ENCODE measurements at regions not wholly inside any gene's neighbourhood (a gene's known extent, or its start where the extent isn't known, plus 50 kb on each side); places are given as distances from the start of the nearest gene placed in this dataset.
"Not testable (repeated sequence)": the region's sequence is repeated elsewhere in the genome, so short reads cannot be mapped to it uniquely, and the experiment has no call there.

DNA sequence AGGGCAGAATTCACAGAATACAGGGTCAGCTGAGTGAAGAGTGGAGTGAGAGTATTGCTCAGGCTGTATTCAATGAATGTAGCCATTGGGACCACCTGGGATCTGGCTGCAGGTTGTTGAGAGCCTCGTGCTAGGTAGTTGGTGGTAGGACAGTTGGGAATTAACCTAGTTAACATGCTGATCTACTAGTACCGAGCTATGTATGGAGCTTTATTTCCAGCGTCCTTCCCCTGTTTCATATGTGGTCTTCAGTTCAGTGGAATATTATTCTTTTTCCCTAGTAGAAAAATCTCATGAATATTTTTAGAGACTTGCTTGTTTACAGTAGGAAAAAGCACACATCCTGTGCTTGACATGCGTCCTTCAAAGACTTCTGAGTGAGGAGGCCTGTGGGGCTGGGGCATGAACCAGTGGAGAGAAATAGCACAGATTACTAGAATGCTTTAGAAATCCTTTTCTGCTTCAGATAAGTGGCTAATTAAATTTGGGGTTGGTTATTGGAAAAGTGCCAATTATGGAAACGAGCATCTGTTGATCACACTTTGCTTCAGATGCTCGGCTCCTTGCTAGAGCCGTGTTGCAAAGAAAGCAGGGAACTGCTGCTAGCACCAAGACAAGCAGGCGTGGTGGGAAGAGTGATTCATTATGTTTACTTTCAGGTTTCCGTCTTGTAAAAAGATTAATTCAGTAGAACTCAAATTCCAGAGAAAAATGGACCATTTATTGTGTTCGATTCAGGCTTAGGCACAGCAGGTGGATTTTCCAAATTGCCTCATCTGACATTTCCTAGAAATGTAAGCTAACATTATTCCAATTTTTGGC lies 53.6 kb downstream of the ARF6 start:
- peak; percentile 31 for DNase-seq

DNA sequence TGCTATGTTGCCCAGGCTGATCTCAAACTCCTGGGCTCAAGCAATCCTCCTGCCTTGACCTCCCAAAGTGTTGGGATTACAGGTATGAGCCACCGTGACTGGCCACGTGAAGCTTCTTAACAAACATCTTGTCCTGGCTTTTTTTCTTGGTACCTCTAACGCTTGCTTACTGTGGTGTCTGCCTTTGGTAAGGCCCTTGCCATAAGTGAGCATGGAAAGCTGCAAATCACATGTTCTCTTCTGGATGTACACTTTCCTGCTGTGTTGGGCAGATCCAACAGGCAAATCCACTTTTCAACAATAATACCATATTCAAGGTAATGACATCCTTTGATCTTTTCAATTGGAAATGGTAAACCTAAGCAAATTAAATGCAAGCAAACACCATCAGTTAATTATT lies 54.6 kb downstream of the ARF6 start:
- DNase-seq: no peak

- peak; percentile 96 for DNase-seq
These were observed 57.7 kb downstream of the ARF6 start for GRCh38 chr14:49950275-49951228.

DNA sequence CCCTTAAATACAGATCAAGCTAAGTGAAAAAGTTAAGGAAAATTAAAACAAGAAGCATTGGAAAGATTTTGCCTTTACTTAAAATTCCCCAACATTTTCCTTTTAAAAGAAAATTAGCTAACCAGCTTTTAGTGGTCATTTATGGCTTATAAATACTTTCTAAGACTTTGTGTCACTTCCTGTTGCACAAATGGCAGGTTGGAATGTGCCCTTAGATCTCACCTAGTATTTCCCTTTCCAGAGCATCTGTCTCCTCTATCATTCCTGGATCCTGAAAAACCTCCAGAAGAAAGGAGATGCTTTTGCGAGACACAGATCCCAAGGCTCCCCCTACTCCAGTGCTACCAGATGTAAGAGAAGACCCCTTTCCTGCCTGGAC lies 58.3 kb downstream of the ARF6 start:
- no peak for DNase-seq

- no peak for DNase-seq
These were observed 58.9 kb downstream of the ARF6 start for GRCh38 chr14:49951691-49952345.

GRCh38 chr14:49953196-49953595 lies 60.3 kb downstream of the ARF6 start:
- no peak for DNase-seq

GRCh38 chr14:49954171-49954631 lies 61.3 kb downstream of the ARF6 start:
- no peak for DNase-seq

DNA sequence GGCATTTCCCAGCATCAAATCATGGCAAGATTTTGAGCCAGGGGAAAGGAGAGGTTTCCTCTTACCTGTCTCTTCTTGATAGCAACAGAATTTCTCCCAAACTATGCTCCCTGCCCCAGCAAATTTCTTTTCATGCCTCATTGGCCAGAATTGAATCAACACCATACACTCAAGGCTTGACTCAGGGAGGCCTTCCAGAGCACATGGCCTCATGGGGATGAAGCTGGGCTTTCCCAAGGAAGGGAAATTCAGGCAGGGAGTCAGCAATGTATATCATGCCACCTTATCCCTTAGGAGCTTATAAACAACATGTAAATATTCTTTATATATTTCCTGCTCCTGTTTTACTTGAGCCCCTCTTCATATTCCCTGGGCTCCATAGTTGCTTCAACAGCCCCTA lies 62.1 kb downstream of the ARF6 start:
- no peak for DNase-seq

DNA sequence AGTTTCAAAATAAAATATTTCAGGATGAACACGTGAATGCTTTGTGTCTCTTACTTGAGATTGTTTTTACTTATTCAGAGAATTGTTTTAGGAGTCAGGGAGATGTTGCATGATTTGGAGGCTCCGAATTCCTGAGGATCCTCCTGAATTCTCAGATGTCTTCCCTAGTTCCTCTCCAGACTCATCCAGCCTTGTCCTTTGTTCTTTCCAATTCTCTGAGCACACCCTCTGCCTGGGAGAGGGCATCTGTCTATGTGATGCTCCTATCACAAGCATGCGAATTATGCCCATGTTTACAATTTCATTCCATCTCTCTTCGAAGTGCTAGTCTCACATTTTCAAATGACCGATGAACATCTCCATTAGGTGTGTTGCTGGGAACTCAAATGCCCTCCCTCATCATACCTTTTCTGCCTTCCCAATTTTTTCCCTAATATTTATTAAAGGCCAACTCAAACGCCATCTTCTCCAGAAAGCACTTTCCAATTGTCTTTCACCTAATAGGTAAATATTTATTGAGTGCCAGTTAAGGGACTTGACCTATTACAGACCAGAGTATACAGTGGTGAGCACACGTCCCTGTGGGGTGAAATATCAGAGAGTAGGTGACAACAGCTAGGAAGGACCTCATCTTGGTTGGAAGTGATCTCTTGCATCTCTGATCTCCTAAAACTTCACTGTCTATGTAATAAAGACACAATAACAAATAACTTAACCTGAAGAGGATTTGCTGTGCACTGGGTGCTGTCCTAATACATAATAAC lies 64.4 kb downstream of the ARF6 start:
- DNase-seq: no peak

GRCh38 chr14:49959822-49960408 lies 67.0 kb downstream of the ARF6 start:
- DNase-seq: peak; percentile 99

GRCh38 chr14:49960453-49960852 lies 67.6 kb downstream of the ARF6 start:
- peak; percentile 97 for DNase-seq

DNA sequence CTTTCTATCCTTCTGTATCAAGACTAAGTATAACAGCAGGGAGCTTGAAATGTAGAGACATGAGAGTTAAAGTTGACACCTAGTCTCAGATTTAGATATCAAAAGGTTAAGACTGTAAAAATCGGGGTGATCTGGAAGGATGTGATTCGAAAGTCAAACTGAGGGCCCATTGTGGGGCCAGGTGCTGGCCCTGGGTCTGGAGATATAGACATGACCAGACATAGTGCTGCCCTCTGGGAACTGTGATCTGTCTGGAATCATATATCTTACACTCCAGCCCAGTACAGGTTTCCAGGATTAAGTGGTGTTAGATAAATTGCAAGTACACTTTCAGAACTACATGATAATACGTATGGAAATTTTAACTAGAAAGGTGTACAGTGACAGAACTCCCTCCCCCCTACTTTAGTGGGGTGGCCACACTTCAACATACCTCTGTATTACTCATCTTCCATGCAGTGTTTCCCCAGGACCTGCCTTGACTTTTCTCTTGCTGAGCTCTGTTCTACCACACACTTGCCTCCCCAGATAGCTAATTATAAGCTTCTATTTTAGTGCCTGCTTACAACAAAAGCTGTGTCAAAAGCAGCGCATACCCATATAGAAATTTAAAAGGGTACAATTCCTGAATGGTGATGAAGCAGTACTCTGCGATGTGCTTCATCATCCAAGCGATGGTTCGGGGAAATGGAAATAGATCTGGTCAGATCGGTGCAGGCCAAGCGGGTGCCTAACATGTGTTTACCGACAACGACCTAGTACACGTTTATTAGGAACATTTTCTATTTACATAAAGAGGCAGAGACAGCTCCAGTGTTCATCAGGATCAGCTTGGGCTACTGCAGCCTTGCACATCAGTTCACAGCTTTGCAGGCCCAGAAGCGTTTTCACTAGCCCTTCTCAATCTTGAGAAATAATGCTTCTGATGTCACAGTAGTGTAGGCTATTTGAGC lies 68.7 kb downstream of the ARF6 start:
- DNase-seq: no peak

DNA sequence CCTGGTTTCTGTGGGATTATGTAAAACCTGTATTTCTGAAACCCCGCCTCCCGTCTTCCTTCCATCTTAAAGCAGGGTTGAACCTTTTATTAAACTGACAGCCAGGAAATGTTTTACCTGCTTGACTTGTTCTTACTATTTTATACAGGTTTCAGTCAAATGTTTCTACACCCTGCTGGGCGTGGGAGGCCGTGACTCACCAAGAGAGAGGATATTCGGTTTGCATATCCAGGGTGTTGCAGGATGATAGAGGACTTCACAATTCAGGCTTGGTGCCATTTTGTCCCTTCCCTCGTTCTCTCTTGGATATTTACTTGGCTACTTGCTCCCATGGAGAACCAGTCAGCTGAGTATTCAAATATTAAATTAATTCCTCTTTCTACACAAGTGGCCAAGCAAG lies 69.7 kb downstream of the ARF6 start:
- DNase-seq: no peak

- DNase-seq: not testable (repeated sequence)
These were observed 72.3 kb downstream of the ARF6 start for GRCh38 chr14:49965068-49965651.

DNA sequence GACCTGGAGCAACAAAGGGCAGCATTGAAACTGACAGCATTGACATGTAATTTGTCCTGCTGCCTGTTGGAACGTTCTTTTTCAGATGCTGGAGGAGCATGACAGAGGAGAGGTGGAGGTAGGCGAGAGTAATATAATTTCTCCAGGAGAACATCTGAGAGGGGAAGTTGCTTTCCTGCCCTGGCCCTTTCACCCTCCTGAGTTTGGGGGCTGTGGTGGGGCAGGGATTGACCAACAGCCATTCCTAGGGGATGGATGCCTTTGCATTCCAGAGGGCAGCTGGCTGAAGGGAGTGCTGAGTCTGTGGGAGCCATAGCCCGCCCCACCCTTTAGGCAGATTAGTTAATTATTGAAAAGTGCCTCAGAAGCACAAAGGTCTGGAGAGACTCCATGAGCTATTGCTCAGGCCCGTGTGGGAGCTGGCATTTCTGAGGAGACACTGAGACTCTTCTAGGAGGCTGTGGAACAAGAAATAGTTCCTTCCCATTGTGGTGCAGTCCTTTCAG lies 73.5 kb downstream of the ARF6 start:
- DNase-seq: no peak

GRCh38 chr14:49966971-49967630 lies 74.2 kb downstream of the ARF6 start:
- DNase-seq: no peak

DNA sequence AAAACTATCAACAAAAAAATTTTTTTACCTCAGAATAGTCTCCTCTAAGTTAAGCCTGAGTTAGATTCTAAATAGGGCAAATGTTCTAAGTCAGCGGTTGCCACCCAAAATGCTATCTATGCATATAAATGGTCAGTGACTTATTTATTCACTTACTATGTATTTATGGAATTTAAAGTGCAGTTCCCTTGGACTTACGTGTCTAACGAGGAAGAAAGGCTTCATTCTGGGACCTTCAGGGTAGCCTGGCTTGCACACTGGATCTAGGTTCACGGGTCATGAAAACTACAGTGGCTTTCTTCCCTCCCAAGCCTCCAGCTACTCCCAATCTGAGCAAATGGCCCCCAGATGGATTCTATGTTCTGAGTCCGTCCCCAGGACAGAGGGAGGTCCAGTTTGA lies 77.1 kb downstream of the ARF6 start:
- no peak for DNase-seq

GRCh38 chr14:49970474-49971147 lies 77.7 kb downstream of the ARF6 start:
- DNase-seq: peak; percentile 93

Measured in NCI-H2029 treated with DMSO at 0.1 percent for 48 hours (cell line).